ENCODE measurements at regions not wholly inside any gene's neighbourhood (a gene's known extent, or its start where the extent isn't known, plus 50 kb on each side); places are given as distances from the start of the nearest gene placed in this dataset.

GRCh38 chr15:29959384-29960137 lies 123.2 kb upstream of the GOLGA8J start:
- no peak for DNase-seq (ENCODE audit: low read depth in 2 of 2)

GRCh38 chr15:29952225-29952624 lies 130.0 kb upstream of the TJP1 start:
- DNase-seq (ENCODE audit: low read depth in 2 of 2) = no peak

GRCh38 chr15:29945943-29946596 lies 123.8 kb upstream of the TJP1 start:
- DNase-seq (ENCODE audit: low read depth in 2 of 2) = no peak

GRCh38 chr15:29944925-29945324 lies 122.7 kb upstream of the TJP1 start:
- no peak for DNase-seq (ENCODE audit: low read depth in 2 of 2)

GRCh38 chr15:29942548-29942947 lies 120.3 kb upstream of the TJP1 start:
- no peak for DNase-seq (ENCODE audit: low read depth in 2 of 2)

- no peak for DNase-seq (ENCODE audit: low read depth in 2 of 2)
Observed at GRCh38 chr15:29942143-29942542, 119.9 kb upstream of the TJP1 start.

- DNase-seq (ENCODE audit: low read depth in 2 of 2) = no peak
Observed at GRCh38 chr15:29939404-29939803, 117.1 kb upstream of the TJP1 start.

GRCh38 chr15:29938361-29939335 lies 116.4 kb upstream of the TJP1 start:
- DNase-seq (ENCODE audit: low read depth in 2 of 2) = no peak

GRCh38 chr15:29937956-29938355 lies 115.7 kb upstream of the TJP1 start:
- no peak for DNase-seq (ENCODE audit: low read depth in 2 of 2)

GRCh38 chr15:29936353-29937049 lies 114.2 kb upstream of the TJP1 start:
- no peak for DNase-seq (ENCODE audit: low read depth in 2 of 2)

- no peak for DNase-seq (ENCODE audit: low read depth in 2 of 2)
Observed at GRCh38 chr15:29935296-29936004, 113.2 kb upstream of the TJP1 start.

- no peak for DNase-seq (ENCODE audit: low read depth in 2 of 2)
Observed at GRCh38 chr15:29934251-29934650, 112.0 kb upstream of the TJP1 start.

- DNase-seq (ENCODE audit: low read depth in 2 of 2) = no peak
Observed at GRCh38 chr15:29933042-29933803, 111.0 kb upstream of the TJP1 start.

- DNase-seq (ENCODE audit: low read depth in 2 of 2) = no peak
Observed at GRCh38 chr15:29926083-29926388, 103.8 kb upstream of the TJP1 start.

- DNase-seq (ENCODE audit: low read depth in 2 of 2) = peak; percentile 18 to 24
Observed at GRCh38 chr15:29925227-29926082, 103.2 kb upstream of the TJP1 start.

- no peak for DNase-seq (ENCODE audit: low read depth in 2 of 2)
Observed at GRCh38 chr15:29924750-29925149, 102.5 kb upstream of the TJP1 start.

GRCh38 chr15:29922191-29922590 lies 99.9 kb upstream of the TJP1 start:
- no peak for DNase-seq (ENCODE audit: low read depth in 2 of 2)

- DNase-seq (ENCODE audit: low read depth in 2 of 2) = no peak
Observed at GRCh38 chr15:29921130-29921601, 98.9 kb upstream of the TJP1 start.

- DNase-seq (ENCODE audit: low read depth in 2 of 2) = no peak
Observed at GRCh38 chr15:29920515-29920914, 98.2 kb upstream of the TJP1 start.

Data from stimulated activated CD8-positive, alpha-beta memory T cell treated with anti-CD3 and anti-CD28 coated beads, Interleukin-2, amount 100 ng/mL, for 48 hours (primary cell).